ENCODE measurements at regions not wholly inside any gene's neighbourhood (a gene's known extent, or its start where the extent isn't known, plus 50 kb on each side); places are given as distances from the start of the nearest gene placed in this dataset.
A peak's percentile ranks its signal among the peaks of the same experiment; 100 is the strongest.
"Not testable (repeated sequence)": the region's sequence is repeated elsewhere in the genome, so short reads cannot be mapped to it uniquely, and the experiment has no call there.

DNA sequence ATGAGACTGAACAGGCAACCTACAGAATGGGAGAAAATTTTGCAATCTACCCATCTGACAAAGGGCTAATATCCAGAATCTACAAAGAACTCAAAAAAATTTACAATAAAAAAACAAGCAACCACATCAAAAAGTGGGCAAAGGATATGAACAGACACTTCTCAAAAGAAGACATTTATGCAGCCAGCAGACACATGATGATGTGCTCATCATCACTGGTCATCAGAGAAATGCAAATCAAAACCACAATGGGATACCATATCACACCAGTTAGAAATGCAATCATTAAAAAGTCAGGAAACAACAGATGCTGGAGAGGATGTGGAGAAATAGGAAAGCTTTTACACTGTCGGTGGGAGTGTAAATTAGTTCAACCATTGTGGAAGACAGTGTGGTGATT lies 51.7 kb upstream of the PAXBP1 start:
- not testable (repeated sequence) for H3K4me1 ChIP-seq (ENCODE audit: control insufficient read depth, low read length); H3K79me2 ChIP-seq (ENCODE audit: control insufficient read depth, low read length); H3K9me3 ChIP-seq (ENCODE audit: control insufficient read depth, insufficient read depth, low read length); H3K4me3 ChIP-seq (ENCODE audit: low read length); H3K36me3 ChIP-seq (ENCODE audit: control insufficient read depth, low read length); H3F3A ChIP-seq (ENCODE audit: control insufficient read depth, insufficient read depth); H3K27ac ChIP-seq (ENCODE audit: low read depth, low read length); H3K27me3 ChIP-seq (ENCODE audit: control insufficient read depth, low read length); H3K9me2 ChIP-seq (replicated peaks; ENCODE audit: control insufficient read depth, low read length); H4K20me1 ChIP-seq (ENCODE audit: control insufficient read depth, insufficient read depth, low read depth, low read length); H3K4me2 ChIP-seq (ENCODE audit: low read length)

DNA sequence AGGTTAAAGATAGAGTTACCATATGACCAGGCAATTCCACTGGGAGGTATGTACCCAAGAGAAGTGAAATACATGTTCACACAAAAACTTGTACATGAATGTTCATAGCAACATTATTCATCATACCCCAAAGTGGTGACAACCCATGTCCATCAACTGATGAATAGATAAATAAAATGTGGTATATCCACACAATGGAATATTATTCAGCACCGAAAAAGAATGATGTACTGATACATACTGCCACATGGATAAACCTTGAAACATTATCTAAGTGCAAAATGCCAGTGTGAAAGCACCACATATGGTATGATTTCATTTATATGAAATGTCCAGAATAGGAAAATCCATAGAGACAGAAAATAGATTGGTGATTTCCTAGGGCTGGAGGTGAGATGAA lies 53.4 kb upstream of the PAXBP1 start:
- no peak overlapping the region for H3K4me3 ChIP-seq (ENCODE audit: low read length)
- H3K27ac ChIP-seq (ENCODE audit: low read depth, low read length): no peak overlapping the region
- H3K9me3 ChIP-seq (ENCODE audit: control insufficient read depth, insufficient read depth, low read length): no peaks in the 10 kb centered on the region
- no peaks in the 10 kb centered on the region for H3K36me3 ChIP-seq (ENCODE audit: control insufficient read depth, low read length)
- H3K27me3 ChIP-seq (ENCODE audit: control insufficient read depth, low read length): no peaks in the 10 kb centered on the region
- TF ChIP-seq, protein P1, sequence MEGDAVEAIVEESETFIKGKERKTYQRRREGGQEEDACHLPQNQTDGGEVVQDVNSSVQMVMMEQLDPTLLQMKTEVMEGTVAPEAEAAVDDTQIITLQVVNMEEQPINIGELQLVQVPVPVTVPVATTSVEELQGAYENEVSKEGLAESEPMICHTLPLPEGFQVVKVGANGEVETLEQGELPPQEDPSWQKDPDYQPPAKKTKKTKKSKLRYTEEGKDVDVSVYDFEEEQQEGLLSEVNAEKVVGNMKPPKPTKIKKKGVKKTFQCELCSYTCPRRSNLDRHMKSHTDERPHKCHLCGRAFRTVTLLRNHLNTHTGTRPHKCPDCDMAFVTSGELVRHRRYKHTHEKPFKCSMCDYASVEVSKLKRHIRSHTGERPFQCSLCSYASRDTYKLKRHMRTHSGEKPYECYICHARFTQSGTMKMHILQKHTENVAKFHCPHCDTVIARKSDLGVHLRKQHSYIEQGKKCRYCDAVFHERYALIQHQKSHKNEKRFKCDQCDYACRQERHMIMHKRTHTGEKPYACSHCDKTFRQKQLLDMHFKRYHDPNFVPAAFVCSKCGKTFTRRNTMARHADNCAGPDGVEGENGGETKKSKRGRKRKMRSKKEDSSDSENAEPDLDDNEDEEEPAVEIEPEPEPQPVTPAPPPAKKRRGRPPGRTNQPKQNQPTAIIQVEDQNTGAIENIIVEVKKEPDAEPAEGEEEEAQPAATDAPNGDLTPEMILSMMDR (IDR thresholded peaks at IDR 0.05; ENCODE audit: low read depth, low read length, poor library complexity, severe bottlenecking): no peak
- no peak for TF ChIP-seq EZH2phosphoT487 (IDR thresholded peaks at IDR 0.05; ENCODE audit: borderline replicate concordance, low read length)
- no peaks in the 10 kb centered on the region for H3K79me2 ChIP-seq (ENCODE audit: control insufficient read depth, low read length)
- no peak overlapping the region for H3K4me2 ChIP-seq (ENCODE audit: low read length)
- H3K9me2 ChIP-seq (replicated peaks; ENCODE audit: control insufficient read depth, low read length): no peaks in the 10 kb centered on the region
- no peaks in the 10 kb centered on the region for H3K4me1 ChIP-seq (ENCODE audit: control insufficient read depth, low read length)
- no peaks in the 10 kb centered on the region for H4K20me1 ChIP-seq (ENCODE audit: control insufficient read depth, insufficient read depth, low read depth, low read length)
- no peaks in the 10 kb centered on the region for H3F3A ChIP-seq (ENCODE audit: control insufficient read depth, insufficient read depth)

DNA sequence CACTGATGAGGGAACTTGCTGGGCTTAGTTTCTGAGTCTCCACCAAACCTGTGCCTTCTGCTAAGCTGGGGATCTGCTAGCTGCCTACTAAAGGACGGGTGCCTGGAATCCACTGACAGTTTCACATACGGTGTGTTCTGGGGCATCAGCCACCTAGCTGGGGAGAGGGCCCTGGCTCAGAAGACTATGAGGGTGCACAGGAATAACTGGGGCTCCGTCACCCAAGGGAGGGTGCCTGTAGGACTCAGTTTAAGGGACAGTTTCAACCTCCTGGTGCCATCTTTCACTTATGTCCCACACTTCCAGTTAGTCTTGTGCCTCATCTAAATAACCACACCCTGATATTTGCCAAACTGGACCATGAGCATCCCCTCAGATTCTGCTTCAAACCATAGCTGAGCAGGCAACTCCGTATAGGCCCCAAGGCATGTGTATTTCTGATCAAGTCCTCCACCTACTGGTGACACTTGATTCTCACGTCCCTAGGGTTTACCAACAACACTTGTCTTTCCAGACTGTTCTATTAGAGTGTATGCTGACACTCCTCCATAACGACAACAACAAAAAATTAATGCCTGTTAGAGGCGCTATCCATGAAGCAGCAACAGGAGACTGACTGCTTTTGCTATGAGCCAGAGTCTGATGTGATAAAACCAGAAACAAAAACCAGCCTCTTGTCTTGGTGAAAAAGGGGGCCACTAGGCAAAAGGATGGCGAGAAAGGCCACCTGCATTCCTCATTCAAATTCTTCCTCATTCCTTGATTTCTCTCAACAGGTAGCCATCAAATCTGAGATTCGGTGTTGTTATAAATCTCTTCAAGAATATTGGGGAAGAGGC lies 55.0 kb upstream of the PAXBP1 start:
- Histone ChIP-seq H3K4me3 (ENCODE audit: low read length) (no peak overlapping the region), H3K27me3 (ENCODE audit: control insufficient read depth, low read length) (no peaks in the 10 kb centered on the region), H3K4me2 (ENCODE audit: low read length) (no peak overlapping the region), H3K27ac (ENCODE audit: low read depth, low read length) (no peak overlapping the region), H3K4me1 (ENCODE audit: control insufficient read depth, low read length) (no peaks in the 10 kb centered on the region), H4K20me1 (ENCODE audit: control insufficient read depth, insufficient read depth, low read depth, low read length) (no peaks in the 10 kb centered on the region), H3K79me2 (ENCODE audit: control insufficient read depth, low read length) (no peaks in the 10 kb centered on the region), H3K36me3 (ENCODE audit: control insufficient read depth, low read length) (no peaks in the 10 kb centered on the region), H3F3A (ENCODE audit: control insufficient read depth, insufficient read depth) (no peaks in the 10 kb centered on the region), H3K9me2 (replicated peaks; ENCODE audit: control insufficient read depth, low read length) (no peaks in the 10 kb centered on the region), H3K9me3 (ENCODE audit: control insufficient read depth, insufficient read depth, low read length) (no peaks in the 10 kb centered on the region)
- no peak for TF ChIP-seq EZH2phosphoT487 (IDR thresholded peaks at IDR 0.05; ENCODE audit: borderline replicate concordance, low read length)
- TF ChIP-seq, protein P1 (IDR thresholded peaks at IDR 0.05; ENCODE audit: low read depth, low read length, poor library complexity, severe bottlenecking): peak; percentile 58

DNA sequence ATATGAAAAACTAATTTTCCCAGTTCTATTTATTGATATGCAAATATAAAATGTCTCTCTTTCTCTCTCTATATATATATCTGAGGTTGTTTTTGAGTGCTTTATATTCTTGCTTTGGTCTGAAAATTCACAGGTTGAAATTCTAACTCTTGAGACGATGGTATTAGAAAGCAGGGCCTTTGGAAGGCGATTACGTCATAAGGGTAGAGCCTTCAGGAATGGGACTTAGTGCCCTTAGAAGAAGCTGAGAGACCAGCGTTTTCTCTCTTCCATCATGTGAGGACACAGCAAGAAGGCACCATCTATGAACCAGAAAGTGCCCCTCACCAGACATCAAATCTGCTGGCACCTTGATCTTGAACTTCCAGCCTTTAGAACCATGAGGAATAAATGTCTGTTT lies 57.4 kb upstream of the PAXBP1 start:
- Histone ChIP-seq H3K9me3 (ENCODE audit: control insufficient read depth, insufficient read depth, low read length) (no peaks in the 10 kb centered on the region), H3K4me3 (ENCODE audit: low read length) (no peak overlapping the region)
- TF ChIP-seq EZH2phosphoT487 (IDR thresholded peaks at IDR 0.05; ENCODE audit: borderline replicate concordance, low read length): no peak
- TF ChIP-seq, protein P1 (IDR thresholded peaks at IDR 0.05; ENCODE audit: low read depth, low read length, poor library complexity, severe bottlenecking): no peak

More for the DNA sequence above, 57.4 kb upstream of the PAXBP1 start:
- 0 out of 2 replicates have a peak, but pooled peaks cover 4% of the 10 kb centered on the region for H3K27me3 ChIP-seq (ENCODE audit: control insufficient read depth, low read length)
- H3K4me1 ChIP-seq (ENCODE audit: control insufficient read depth, low read length): no peaks in the 10 kb centered on the region
- no peaks in the 10 kb centered on the region for H3F3A ChIP-seq (ENCODE audit: control insufficient read depth, insufficient read depth)
- H3K9me2 ChIP-seq (replicated peaks; ENCODE audit: control insufficient read depth, low read length): no peaks in the 10 kb centered on the region
- no peaks in the 10 kb centered on the region for H4K20me1 ChIP-seq (ENCODE audit: control insufficient read depth, insufficient read depth, low read depth, low read length)
- H3K79me2 ChIP-seq (ENCODE audit: control insufficient read depth, low read length): no peaks in the 10 kb centered on the region
- no peak overlapping the region for H3K4me2 ChIP-seq (ENCODE audit: low read length)
- no peaks in the 10 kb centered on the region for H3K36me3 ChIP-seq (ENCODE audit: control insufficient read depth, low read length)
- no peak overlapping the region for H3K27ac ChIP-seq (ENCODE audit: low read depth, low read length)

Measured in DOHH2 (cell line).